MM.1S (cell line): ENCODE measurements at regions not wholly inside any gene's neighbourhood (a gene's known extent, or its start where the extent isn't known, plus 50 kb on each side); places are given as distances from the start of the nearest gene placed in this dataset.

Experiments
- DNase-seq: peaks from one replicate; pipeline ENCODE4 v3.0.0-alpha.2; 2015
- H2AFZ ChIP-seq: fragments of 300-600 bp; sonication (generic); 2 replicates; pipeline ENCODE4 v1.6.0; 2016; ENCODE audit warnings: antibody characterized with exemption, low read length
- H3F3A ChIP-seq: fragments of 300-600 bp; sonication (generic); 2 replicates; pipeline ENCODE4 v1.6.1; 2016; ENCODE audit warnings: mild to moderate bottlenecking, antibody characterized with exemption, low read length, moderate library complexity, mixed read lengths; ENCODE audit not compliant: insufficient read depth
- H3K27ac ChIP-seq: fragments of 300-600 bp; sonication (generic); 2 replicates; pipeline ENCODE4 v1.5.1; 2016; ENCODE audit warnings: mild to moderate bottlenecking, low read length
- H3K27me3 ChIP-seq: fragments of 300-600 bp; sonication (generic); replicated peaks from 2 replicates; pipeline ENCODE4 v1.6.0; 2016; ENCODE audit warnings: low read length; ENCODE audit not compliant: insufficient read depth
- H3K36me3 ChIP-seq: fragments of 300-600 bp; sonication (generic); replicated peaks from 2 replicates; pipeline ENCODE4 v1.6.1; 2016; ENCODE audit warnings: mild to moderate bottlenecking, low read length, mixed read lengths; ENCODE audit not compliant: insufficient read depth
- H3K4me1 ChIP-seq: fragments of 300-600 bp; sonication (generic); 2 replicates; pipeline ENCODE4 v1.6.1; 2016; ENCODE audit warnings: low read length, mixed read lengths
- H3K4me2 ChIP-seq: fragments of 300-600 bp; sonication (generic); 2 replicates; pipeline ENCODE4 v1.6.0; 2016; ENCODE audit warnings: low read depth, low read length
- H3K4me3 ChIP-seq: fragments of 300-600 bp; sonication (generic); 2 replicates; pipeline ENCODE4 v1.5.1; 2016; ENCODE audit warnings: low read length, mixed read lengths
- H3K79me2 ChIP-seq: fragments of 300-600 bp; sonication (generic); 2 replicates; pipeline ENCODE4 v1.6.1; 2016; ENCODE audit warnings: mixed run types, low read length, mixed read lengths
- H3K9ac ChIP-seq: fragments of 300-600 bp; sonication (generic); 2 replicates; pipeline ENCODE4 v1.6.1; 2016; ENCODE audit warnings: low read length, mixed read lengths
- H3K9me2 ChIP-seq: fragments of 300-600 bp; sonication (generic); replicated peaks from 2 replicates; pipeline ENCODE4 v1.6.1; 2016; ENCODE audit warnings: mild to moderate bottlenecking, low read length, mixed read lengths; ENCODE audit not compliant: insufficient read depth
- H3K9me3 ChIP-seq: fragments of 300-600 bp; sonication (generic); replicated peaks from 2 replicates; pipeline ENCODE4 v1.6.1; 2016; ENCODE audit warnings: mild to moderate bottlenecking, low read length, mixed read lengths; ENCODE audit not compliant: insufficient read depth
- H4K20me1 ChIP-seq: fragments of 300-600 bp; sonication (generic); 2 replicates; pipeline ENCODE4 v1.6.1; 2016; ENCODE audit warnings: mild to moderate bottlenecking, low read length, moderate library complexity, mixed read lengths; ENCODE audit not compliant: insufficient read depth
- EZH2 ChIP-seq: fragments of 300-600 bp; sonication (generic); optimal IDR thresholded peaks from 2 replicates; pipeline ENCODE3; 2017; ENCODE audit warnings: low read depth, mild to moderate bottlenecking, antibody characterized with exemption, low read length, mixed read lengths
- EZH2phosphoT487 ChIP-seq: fragments of 300-600 bp; sonication (generic); IDR thresholded peaks from 2 replicates; pipeline ENCODE4 v1.6.1; 2018; ENCODE audit warnings: antibody characterized with exemption, low read length
- TF ChIP-seq, protein P1 (sequence below): fragments of 300-600 bp; sonication (generic); IDR thresholded peaks from 2 replicates; pipeline ENCODE4 v1.5.1; 2016; ENCODE audit warnings: antibody characterized with exemption, low read length, mixed read lengths

DNA sequence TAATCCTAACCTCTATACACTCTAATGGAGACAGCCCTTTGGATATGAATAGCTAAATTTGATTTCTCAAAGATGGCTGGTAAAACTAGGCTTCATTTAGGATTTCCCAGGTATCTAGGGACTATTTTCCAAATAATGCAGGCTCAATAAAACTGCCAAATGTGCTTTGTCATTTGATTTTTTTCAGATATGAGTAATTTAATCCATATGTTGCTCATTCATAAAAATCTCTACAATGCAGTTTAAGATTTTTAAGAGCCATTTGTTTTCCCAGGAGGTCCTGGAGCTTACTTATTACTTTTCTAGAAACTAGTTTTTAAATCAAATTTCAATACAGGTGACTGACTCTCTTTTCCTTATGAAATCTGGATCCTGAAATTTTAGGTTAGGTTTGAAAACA is 349.3 kb upstream of the SLC24A2 start:
- H3K9ac ChIP-seq = no peak overlapping the region
- H3K4me2 ChIP-seq = no peak overlapping the region
- DNase-seq = no peak
- no peaks in the 10 kb centered on the region for H3K9me2 ChIP-seq
- H2AFZ ChIP-seq = no peak overlapping the region
- no peaks in the 10 kb centered on the region for H3K9me3 ChIP-seq
- H3K79me2 ChIP-seq = no peaks in the 10 kb centered on the region
- H3K4me3 ChIP-seq = no peak overlapping the region
- TF ChIP-seq, protein P1, sequence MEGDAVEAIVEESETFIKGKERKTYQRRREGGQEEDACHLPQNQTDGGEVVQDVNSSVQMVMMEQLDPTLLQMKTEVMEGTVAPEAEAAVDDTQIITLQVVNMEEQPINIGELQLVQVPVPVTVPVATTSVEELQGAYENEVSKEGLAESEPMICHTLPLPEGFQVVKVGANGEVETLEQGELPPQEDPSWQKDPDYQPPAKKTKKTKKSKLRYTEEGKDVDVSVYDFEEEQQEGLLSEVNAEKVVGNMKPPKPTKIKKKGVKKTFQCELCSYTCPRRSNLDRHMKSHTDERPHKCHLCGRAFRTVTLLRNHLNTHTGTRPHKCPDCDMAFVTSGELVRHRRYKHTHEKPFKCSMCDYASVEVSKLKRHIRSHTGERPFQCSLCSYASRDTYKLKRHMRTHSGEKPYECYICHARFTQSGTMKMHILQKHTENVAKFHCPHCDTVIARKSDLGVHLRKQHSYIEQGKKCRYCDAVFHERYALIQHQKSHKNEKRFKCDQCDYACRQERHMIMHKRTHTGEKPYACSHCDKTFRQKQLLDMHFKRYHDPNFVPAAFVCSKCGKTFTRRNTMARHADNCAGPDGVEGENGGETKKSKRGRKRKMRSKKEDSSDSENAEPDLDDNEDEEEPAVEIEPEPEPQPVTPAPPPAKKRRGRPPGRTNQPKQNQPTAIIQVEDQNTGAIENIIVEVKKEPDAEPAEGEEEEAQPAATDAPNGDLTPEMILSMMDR = no peak
- TF ChIP-seq EZH2phosphoT487 = no peak
- TF ChIP-seq EZH2 = no peak
- no peaks in the 10 kb centered on the region for H3K36me3 ChIP-seq
- no peaks in the 10 kb centered on the region for H3K4me1 ChIP-seq
- no peaks in the 10 kb centered on the region for H4K20me1 ChIP-seq
- no peak overlapping the region for H3K27ac ChIP-seq
- H3K27me3 ChIP-seq = no peaks in the 10 kb centered on the region
- H3F3A ChIP-seq = no peaks in the 10 kb centered on the region

DNA sequence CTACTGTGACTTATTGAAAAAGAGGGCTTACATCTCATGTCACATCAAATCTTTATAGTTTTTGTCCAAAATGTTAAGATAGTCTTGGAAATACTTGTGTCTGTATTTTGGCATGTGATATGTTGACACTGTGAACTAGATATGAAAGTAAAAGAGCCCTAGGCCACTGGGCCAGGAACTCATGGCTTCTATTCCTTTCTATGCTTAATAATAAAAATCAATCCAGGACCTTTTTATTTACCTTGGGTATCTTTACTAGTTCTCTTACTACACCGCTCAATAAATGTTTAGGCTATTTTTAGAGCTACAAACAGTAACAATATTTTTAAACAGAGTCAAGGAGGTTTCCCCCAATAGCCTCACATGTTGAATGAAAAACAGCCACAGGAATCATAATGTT is 348.6 kb upstream of the SLC24A2 start:
- Histone ChIP-seq H3K4me2 (no peak overlapping the region), H2AFZ (no peak overlapping the region), H3K4me3 (no peak overlapping the region), H3K27me3 (no peaks in the 10 kb centered on the region), H3K4me1 (no peaks in the 10 kb centered on the region), H3F3A (no peaks in the 10 kb centered on the region), H3K79me2 (no peaks in the 10 kb centered on the region), H3K9ac (no peak overlapping the region), H3K27ac (no peak overlapping the region), H3K9me2 (no peaks in the 10 kb centered on the region), H4K20me1 (no peaks in the 10 kb centered on the region), H3K36me3 (no peaks in the 10 kb centered on the region), H3K9me3 (no peaks in the 10 kb centered on the region)
- no peak for DNase-seq
- TF ChIP-seq EZH2 (no peak), EZH2phosphoT487 (no peak)
- TF ChIP-seq, protein P1 = no peak

DNA sequence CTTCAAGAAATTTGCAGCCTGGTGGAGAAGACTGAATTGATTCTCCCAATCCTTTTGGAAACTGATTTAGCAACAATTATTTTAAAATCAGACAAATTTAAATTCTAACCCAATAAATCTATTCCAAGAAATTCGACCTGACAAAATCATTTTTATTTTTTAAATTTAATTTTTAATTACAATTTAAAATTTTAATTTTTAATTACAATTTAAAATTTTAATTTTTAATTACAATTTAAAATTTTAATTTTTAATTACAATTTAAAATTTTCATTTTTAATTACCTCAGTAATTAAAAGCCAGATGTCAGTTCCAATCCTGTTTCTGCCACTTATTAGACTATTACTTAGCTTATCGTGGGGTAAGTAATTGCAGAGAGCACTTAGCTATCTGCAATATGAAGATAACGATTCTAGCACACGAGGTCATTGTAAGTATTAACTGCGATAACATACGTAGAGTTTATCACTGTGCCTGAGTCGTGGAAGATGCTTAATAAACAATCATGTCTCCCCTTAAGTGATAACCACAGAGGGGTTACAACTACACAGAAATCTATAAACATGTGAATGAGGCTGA is 346.4 kb upstream of the SLC24A2 start:
- H3K9me2 ChIP-seq = no peaks in the 10 kb centered on the region
- H3K36me3 ChIP-seq = no peaks in the 10 kb centered on the region
- H3K27ac ChIP-seq = no peak overlapping the region
- no peak overlapping the region for H3K4me2 ChIP-seq
- DNase-seq = no peak
- no peaks in the 10 kb centered on the region for H4K20me1 ChIP-seq
- H3K4me1 ChIP-seq = no peaks in the 10 kb centered on the region
- H3K9me3 ChIP-seq = no peaks in the 10 kb centered on the region
- no peak overlapping the region for H2AFZ ChIP-seq
- TF ChIP-seq, protein P1 = no peak
- no peak for TF ChIP-seq EZH2
- TF ChIP-seq EZH2phosphoT487 = no peak
- H3K9ac ChIP-seq = no peak overlapping the region
- no peaks in the 10 kb centered on the region for H3K27me3 ChIP-seq
- H3K79me2 ChIP-seq = no peaks in the 10 kb centered on the region
- no peaks in the 10 kb centered on the region for H3F3A ChIP-seq
- H3K4me3 ChIP-seq = no peak overlapping the region
